ENCODE measurements at regions not wholly inside any gene's neighbourhood (a gene's known extent, or its start where the extent isn't known, plus 50 kb on each side); places are given as distances from the start of the nearest gene placed in this dataset.
"Not testable (repeated sequence)": the region's sequence is repeated elsewhere in the genome, so short reads cannot be mapped to it uniquely, and the experiment has no call there.

- no peak overlapping the region for H3K4me3 ChIP-seq (ENCODE audit: low read length)
- DNase-seq (ENCODE audit: low read depth), result no peak
- TF ChIP-seq CTCF (conservative IDR thresholded peaks at IDR 0.05; ENCODE audit: low read length), result no peak
Measured at GRCh38 chr4:81723927-81724587, 252.3 kb upstream of the RASGEF1B start.

- TF ChIP-seq CTCF (conservative IDR thresholded peaks at IDR 0.05; ENCODE audit: low read length), result no peak
- no peak overlapping the region for H3K4me3 ChIP-seq (ENCODE audit: low read length)
- no peak for DNase-seq (ENCODE audit: low read depth)
Measured at GRCh38 chr4:81723019-81723884, 251.5 kb upstream of the RASGEF1B start.

- DNase-seq (ENCODE audit: low read depth), result no peak
- no peak overlapping the region for H3K4me3 ChIP-seq (ENCODE audit: low read length)
- no peak for TF ChIP-seq CTCF (conservative IDR thresholded peaks at IDR 0.05; ENCODE audit: low read length)
Measured at GRCh38 chr4:81722290-81722851, 250.7 kb upstream of the RASGEF1B start.

- no peak overlapping the region for H3K4me3 ChIP-seq (ENCODE audit: low read length)
- no peak for DNase-seq (ENCODE audit: low read depth)
- TF ChIP-seq CTCF (conservative IDR thresholded peaks at IDR 0.05; ENCODE audit: low read length), result no peak
Measured at GRCh38 chr4:81715757-81716156, 244.1 kb upstream of the RASGEF1B start.

- DNase-seq (ENCODE audit: low read depth), result not testable (repeated sequence)
Measured at GRCh38 chr4:81715357-81715756, 243.7 kb upstream of the RASGEF1B start.

GRCh38 chr4:81714291-81714690, 242.6 kb upstream of the RASGEF1B start:
- TF ChIP-seq CTCF (conservative IDR thresholded peaks at IDR 0.05; ENCODE audit: low read length), result no peak
- DNase-seq (ENCODE audit: low read depth), result no peak
- H3K4me3 ChIP-seq (ENCODE audit: low read length), result no peak overlapping the region

More at GRCh38 chr4:81715357-81715756, 243.7 kb upstream of the RASGEF1B start:
- not testable (repeated sequence) for H3K4me3 ChIP-seq (ENCODE audit: low read length)

GRCh38 chr4:81712714-81713113, 241.0 kb upstream of the RASGEF1B start:
- DNase-seq (ENCODE audit: low read depth), result no peak
- no peak overlapping the region for H3K4me3 ChIP-seq (ENCODE audit: low read length)
- TF ChIP-seq CTCF (conservative IDR thresholded peaks at IDR 0.05; ENCODE audit: low read length), result no peak

Measured in AG10803 (cell line).